ENCODE measurements at regions not wholly inside any gene's neighbourhood (a gene's known extent, or its start where the extent isn't known, plus 50 kb on each side); places are given as distances from the start of the nearest gene placed in this dataset.

DNA sequence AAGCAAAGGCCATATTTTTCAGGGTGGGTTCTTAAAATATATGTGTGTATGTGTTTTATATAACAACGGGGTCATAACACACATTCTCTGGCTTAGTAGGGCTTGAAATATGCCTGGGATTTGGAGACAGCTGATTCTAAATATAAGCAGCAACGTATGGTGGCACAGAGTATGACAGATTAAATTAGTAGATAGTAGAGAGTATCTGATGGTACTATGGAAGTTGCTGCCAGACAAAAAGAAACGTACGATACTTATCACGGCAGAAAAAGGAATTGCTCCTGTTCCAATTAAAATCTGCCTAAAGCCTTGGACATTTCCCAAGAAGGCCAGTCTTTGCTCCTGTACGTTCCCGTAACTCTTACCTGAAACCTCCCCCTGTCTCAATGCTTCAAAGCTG is 607.9 kb upstream of the ID2 start:
- no peak overlapping the region for H3K27ac Mint-ChIP-seq

DNA sequence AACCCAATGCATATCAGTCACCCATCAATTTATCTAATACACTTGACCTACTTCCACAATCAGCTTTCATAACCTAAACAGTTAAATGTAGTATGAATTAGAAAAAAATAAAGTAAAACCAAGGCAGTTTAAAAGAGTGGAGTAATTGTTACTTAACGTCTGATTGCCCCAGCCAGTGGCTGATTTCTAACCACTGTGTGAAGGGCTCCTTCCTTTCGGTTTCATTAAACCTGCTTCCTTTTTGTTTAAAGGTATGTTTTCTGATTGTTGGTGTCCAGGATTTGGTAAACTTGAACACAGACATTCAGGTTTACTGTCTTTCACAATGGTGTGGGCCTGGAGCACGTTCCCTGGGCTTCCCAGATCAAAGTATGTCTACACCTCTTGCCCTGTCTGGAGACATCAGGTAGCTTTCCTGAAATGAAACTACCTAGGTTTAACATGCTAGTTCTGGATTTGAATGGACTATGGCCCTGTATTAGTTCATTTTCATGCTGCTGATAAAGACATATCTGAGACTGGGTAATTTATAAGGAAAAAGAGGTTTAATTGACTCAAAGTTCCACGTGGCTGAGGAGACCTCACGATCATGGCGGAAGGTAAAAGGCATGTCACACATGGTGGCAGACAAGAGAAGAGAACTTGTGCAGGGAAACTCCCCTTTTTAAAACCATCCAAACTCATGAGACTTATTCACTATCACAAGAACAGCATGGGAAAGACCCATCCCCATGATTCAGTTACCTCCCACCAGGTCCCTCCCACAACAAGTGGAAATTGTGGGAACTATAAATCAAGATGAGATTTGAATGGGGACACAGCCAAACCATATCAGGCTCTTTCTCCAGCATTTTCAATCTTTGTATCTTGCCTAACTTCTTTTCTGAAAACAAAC is 605.2 kb upstream of the ID2 start:
- TF ChIP-seq, protein P1, sequence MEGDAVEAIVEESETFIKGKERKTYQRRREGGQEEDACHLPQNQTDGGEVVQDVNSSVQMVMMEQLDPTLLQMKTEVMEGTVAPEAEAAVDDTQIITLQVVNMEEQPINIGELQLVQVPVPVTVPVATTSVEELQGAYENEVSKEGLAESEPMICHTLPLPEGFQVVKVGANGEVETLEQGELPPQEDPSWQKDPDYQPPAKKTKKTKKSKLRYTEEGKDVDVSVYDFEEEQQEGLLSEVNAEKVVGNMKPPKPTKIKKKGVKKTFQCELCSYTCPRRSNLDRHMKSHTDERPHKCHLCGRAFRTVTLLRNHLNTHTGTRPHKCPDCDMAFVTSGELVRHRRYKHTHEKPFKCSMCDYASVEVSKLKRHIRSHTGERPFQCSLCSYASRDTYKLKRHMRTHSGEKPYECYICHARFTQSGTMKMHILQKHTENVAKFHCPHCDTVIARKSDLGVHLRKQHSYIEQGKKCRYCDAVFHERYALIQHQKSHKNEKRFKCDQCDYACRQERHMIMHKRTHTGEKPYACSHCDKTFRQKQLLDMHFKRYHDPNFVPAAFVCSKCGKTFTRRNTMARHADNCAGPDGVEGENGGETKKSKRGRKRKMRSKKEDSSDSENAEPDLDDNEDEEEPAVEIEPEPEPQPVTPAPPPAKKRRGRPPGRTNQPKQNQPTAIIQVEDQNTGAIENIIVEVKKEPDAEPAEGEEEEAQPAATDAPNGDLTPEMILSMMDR (IDR thresholded peaks at IDR 0.05) = no peak
- intact Hi-C loops (cut with micrococcal nuclease) = no loop called here
- CTCF ChIA-PET = no interaction called here
- ATAC-seq (ENCODE audit: low read depth) (no peak), DNase-seq (no peak)
- H3K36me3 Mint-ChIP-seq (ENCODE audit: low read depth) = no peaks in the 10 kb centered on the region
- POLR2A ChIA-PET = no interaction called here
- H3K27me3 Mint-ChIP-seq = no peaks in the 10 kb centered on the region
- H3K4me1 Mint-ChIP-seq = no peaks in the 10 kb centered on the region
- H3K4me3 Mint-ChIP-seq = no peak overlapping the region
- H3K9me3 Mint-ChIP-seq = peaks cover 5% of the 10 kb centered on the region
- no peak overlapping the region for H3K27ac Mint-ChIP-seq

More for the DNA sequence above, 607.9 kb upstream of the ID2 start:
- no peaks in the 10 kb centered on the region for H3K27me3 Mint-ChIP-seq
- no peaks in the 10 kb centered on the region for H3K36me3 Mint-ChIP-seq (ENCODE audit: low read depth)
- intact Hi-C loops (cut with micrococcal nuclease) = no loop called here
- ATAC-seq (ENCODE audit: low read depth) (no peak), DNase-seq (no peak)
- POLR2A ChIA-PET = no interaction called here
- peaks cover 5% of the 10 kb centered on the region for H3K9me3 Mint-ChIP-seq
- no peak overlapping the region for H3K4me3 Mint-ChIP-seq
- CTCF ChIA-PET = no interaction called here
- no peaks in the 10 kb centered on the region for H3K4me1 Mint-ChIP-seq
- TF ChIP-seq, protein P1 (IDR thresholded peaks at IDR 0.05) = no peak

DNA sequence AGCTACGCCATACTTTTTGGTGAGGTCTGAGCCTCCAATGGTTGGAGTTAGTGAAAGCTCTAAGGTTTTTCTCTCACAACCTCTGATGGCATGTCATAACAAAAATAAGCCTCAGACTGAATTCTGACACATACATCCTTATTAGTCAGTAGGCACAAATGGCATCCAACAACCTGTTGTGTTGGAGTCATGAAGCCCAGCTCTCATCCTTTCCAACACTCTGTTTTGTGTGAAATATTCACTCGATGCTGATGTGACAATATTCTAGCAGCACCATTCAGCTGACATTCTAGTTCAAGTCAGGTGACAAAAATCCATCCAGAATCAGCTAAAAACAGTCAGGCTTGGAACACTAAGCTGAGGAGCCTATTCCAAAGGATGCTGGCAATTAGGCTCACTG is 603.2 kb upstream of the ID2 start:
- CTCF ChIA-PET = no interaction called here
- TF ChIP-seq, protein P1 (IDR thresholded peaks at IDR 0.05) = no peak
- DNase-seq (no peak), ATAC-seq (ENCODE audit: low read depth) (no peak)
- Mint-ChIP-seq H3K4me3 (no peak overlapping the region), H3K27ac (no peak overlapping the region), H3K36me3 (ENCODE audit: low read depth) (no peaks in the 10 kb centered on the region), H3K9me3 (peaks cover 5% of the 10 kb centered on the region), H3K4me1 (no peaks in the 10 kb centered on the region), H3K27me3 (no peaks in the 10 kb centered on the region)
- intact Hi-C loops (cut with micrococcal nuclease) = no loop called here
- POLR2A ChIA-PET = no interaction called here

DNA sequence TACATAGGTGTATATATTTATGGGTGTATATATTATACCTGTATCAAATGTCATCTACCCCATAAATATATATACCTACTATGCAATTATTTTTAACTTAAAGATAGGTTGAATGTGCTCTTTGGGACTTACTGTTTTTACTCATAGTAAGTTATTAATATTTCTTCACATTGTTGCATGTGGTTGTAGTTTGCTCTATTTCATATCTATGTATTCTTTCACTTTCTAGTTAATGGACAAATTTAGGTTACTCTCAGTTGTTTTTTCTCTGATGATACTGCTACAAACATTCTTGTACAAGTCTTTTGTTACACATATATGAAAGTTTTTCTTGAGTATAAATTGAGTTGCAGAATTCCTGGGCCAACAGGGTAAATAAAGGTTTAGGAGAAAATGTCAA is 601.8 kb upstream of the ID2 start:
- Mint-ChIP-seq H3K36me3 (ENCODE audit: low read depth) (no peaks in the 10 kb centered on the region), H3K27ac (no peak overlapping the region), H3K9me3 (peaks cover 5% of the 10 kb centered on the region), H3K27me3 (no peaks in the 10 kb centered on the region), H3K4me1 (no peaks in the 10 kb centered on the region), H3K4me3 (no peak overlapping the region)
- ChIA-PET CTCF (no interaction called here), POLR2A (no interaction called here)
- ATAC-seq (ENCODE audit: low read depth) = no peak
- TF ChIP-seq, protein P1 (IDR thresholded peaks at IDR 0.05) = no peak
- intact Hi-C loops (cut with micrococcal nuclease) = no loop called here
- DNase-seq = no peak

DNA sequence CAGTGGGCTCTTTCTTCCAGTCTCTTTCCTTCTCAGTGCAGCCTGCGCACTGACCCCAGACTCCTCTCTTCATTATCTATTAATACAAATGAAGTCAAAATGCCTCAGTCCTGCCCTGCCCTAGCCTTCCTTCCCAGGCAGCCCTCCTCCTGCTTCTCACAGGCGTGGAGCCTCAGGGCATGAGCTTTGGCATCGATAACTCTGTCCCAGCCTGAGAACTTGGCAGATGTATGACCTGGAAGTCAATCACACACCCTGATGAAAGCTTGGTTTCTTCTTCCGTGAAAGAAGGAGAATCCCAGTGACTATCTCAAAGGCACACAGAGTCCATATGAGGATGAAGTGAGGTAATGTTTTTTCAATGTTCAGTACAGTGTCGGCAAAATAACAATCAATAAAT is 600.7 kb upstream of the ID2 start:
- CTCF ChIA-PET = no interaction called here
- peaks cover 5% of the 10 kb centered on the region for H3K9me3 Mint-ChIP-seq

More for the DNA sequence above, 600.7 kb upstream of the ID2 start:
- DNase-seq = no peak
- Mint-ChIP-seq H3K36me3 (ENCODE audit: low read depth) (no peaks in the 10 kb centered on the region), H3K4me3 (no peak overlapping the region), H3K27me3 (no peaks in the 10 kb centered on the region), H3K27ac (no peak overlapping the region), H3K4me1 (no peaks in the 10 kb centered on the region)
- TF ChIP-seq, protein P1 (IDR thresholded peaks at IDR 0.05) = no peak
- intact Hi-C loops (cut with micrococcal nuclease) = no loop called here
- no peak for ATAC-seq (ENCODE audit: low read depth)
- POLR2A ChIA-PET = no interaction called here

All from activated B cell treated with CpG ODN at 0.5 μM for 24 hours (primary cell).